ENCODE measurements at regions not wholly inside any gene's neighbourhood (a gene's known extent, or its start where the extent isn't known, plus 50 kb on each side); places are given as distances from the start of the nearest gene placed in this dataset.

- TF ChIP-seq CEBPB (IDR thresholded peaks at IDR 0.05) (no peak), REST (IDR thresholded peaks at IDR 0.05; ENCODE audit: low read depth) (no peak)
These were observed 195.5 kb upstream of the NCAM2 start for GRCh38 chr21:20802631-20803260.
